ENCODE measurements at regions not wholly inside any gene's neighbourhood (a gene's known extent, or its start where the extent isn't known, plus 50 kb on each side); places are given as distances from the start of the nearest gene placed in this dataset.
A peak's percentile ranks its signal among the peaks of the same experiment; 100 is the strongest.

DNA sequence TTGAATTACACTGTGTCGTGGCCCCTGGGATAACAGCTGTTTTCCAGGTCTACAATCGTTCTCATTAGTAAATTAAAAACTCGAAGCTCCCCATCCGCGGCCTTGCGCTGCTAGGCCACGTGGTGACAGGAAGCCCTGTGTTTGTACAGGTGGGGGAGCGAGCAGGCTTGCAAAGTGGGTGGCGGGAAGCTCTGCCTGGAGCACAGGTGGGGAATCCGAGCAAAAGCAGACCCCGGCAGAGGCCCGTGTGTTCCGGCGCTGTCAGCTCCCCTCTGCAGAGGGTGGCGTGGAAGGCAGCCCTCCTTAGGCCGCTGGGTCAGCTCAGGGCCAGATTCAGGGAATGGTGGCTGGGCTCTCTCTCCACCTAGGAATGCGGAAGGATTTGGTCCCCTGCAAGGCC, 59.5 kb upstream of the ERCC6L2 start:
- Histone ChIP-seq H3K4me3 (ENCODE audit: low read depth, low read length) (no peak overlapping the region), H3K27ac (ENCODE audit: extremely low read depth, low read depth, low read length) (no peak overlapping the region), H3K9me3 (ENCODE audit: control insufficient read depth, insufficient read depth, low read depth, low read length) (no peaks in the 10 kb centered on the region), H3K36me3 (ENCODE audit: control insufficient read depth in 2 of 2, insufficient read depth in 1 of 2, low read length in 2 of 2) (no peaks in the 10 kb centered on the region), H3K4me1 (ENCODE audit: control insufficient read depth, insufficient read depth, low read length) (peaks cover 4% of the 10 kb centered on the region; the same call in 1 of the 2 replicates)
- TF ChIP-seq ZSCAN5A (tag by site-specific recombination; IDR thresholded peaks at IDR 0.05): no peak
- TF ChIP-seq ZNF174 (tag by site-specific recombination; IDR thresholded peaks at IDR 0.05): no peak
- no peak for TF ChIP-seq ZNF654 (tag by site-specific recombination; IDR thresholded peaks at IDR 0.05; ENCODE audit: low read depth)
- TF ChIP-seq ZSCAN23 (tag by site-specific recombination; IDR thresholded peaks at IDR 0.05): no peak
- TF ChIP-seq ZNF157 (tag by site-specific recombination; IDR thresholded peaks at IDR 0.05): no peak
- no peak for TF ChIP-seq ZNF114 (tag by site-specific recombination; IDR thresholded peaks at IDR 0.05)
- TF ChIP-seq, protein P1, sequence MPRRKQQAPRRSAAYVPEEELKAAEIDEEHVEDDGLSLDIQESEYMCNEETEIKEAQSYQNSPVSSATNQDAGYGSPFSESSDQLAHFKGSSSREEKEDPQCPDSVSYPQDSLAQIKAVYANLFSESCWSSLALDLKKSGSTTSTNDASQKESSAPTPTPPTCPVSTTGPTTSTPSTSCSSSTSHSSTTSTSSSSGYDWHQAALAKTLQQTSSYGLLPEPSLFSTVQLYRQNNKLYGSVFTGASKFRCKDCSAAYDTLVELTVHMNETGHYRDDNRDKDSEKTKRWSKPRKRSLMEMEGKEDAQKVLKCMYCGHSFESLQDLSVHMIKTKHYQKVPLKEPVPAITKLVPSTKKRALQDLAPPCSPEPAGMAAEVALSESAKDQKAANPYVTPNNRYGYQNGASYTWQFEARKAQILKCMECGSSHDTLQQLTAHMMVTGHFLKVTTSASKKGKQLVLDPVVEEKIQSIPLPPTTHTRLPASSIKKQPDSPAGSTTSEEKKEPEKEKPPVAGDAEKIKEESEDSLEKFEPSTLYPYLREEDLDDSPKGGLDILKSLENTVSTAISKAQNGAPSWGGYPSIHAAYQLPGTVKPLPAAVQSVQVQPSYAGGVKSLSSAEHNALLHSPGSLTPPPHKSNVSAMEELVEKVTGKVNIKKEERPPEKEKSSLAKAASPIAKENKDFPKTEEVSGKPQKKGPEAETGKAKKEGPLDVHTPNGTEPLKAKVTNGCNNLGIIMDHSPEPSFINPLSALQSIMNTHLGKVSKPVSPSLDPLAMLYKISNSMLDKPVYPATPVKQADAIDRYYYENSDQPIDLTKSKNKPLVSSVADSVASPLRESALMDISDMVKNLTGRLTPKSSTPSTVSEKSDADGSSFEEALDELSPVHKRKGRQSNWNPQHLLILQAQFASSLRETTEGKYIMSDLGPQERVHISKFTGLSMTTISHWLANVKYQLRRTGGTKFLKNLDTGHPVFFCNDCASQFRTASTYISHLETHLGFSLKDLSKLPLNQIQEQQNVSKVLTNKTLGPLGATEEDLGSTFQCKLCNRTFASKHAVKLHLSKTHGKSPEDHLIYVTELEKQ (tag by site-specific recombination; IDR thresholded peaks at IDR 0.05; ENCODE audit: borderline replicate concordance): no peak
- ChIA-PET POLR2A (no interaction called here), CTCF (no interaction called here)

DNA sequence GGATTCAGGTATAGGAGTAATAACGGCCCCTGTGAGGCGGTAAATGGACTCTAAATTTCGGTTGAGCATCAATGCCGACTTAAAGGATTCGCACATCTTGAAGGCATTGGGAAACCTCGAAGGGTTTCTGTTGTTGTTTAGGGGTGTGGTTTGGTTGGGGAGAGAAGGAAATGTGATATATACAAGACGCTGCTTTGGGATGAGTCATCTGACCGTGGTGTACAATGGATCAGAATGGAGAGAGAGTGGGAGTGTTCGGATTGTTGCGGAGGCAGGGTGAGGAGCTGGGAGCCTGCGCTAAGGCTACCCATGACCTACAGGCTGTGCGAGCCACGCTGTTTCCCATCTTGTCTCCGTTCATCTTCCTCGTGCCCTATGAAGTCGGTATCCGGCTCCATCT, 60.4 kb upstream of the ERCC6L2 start:
- Histone ChIP-seq H3K4me1 (ENCODE audit: control insufficient read depth, insufficient read depth, low read length) (peaks cover 4% of the 10 kb centered on the region; the same call in 1 of the 2 replicates), H3K4me3 (ENCODE audit: low read depth, low read length) (no peak overlapping the region), H3K36me3 (ENCODE audit: control insufficient read depth in 2 of 2, insufficient read depth in 1 of 2, low read length in 2 of 2) (no peaks in the 10 kb centered on the region), H3K9me3 (ENCODE audit: control insufficient read depth, insufficient read depth, low read depth, low read length) (no peaks in the 10 kb centered on the region), H3K27ac (ENCODE audit: extremely low read depth, low read depth, low read length) (no peak overlapping the region)
- TF ChIP-seq ZNF785 (tag by site-specific recombination; IDR thresholded peaks at IDR 0.05) (no peak), ZNF830 (tag by site-specific recombination; IDR thresholded peaks at IDR 0.05; ENCODE audit: low read depth) (no peak), ZNF600 (tag by site-specific recombination; IDR thresholded peaks at IDR 0.05) (0 out of 2 replicates have a peak, but pooled peaks have one; percentile 22), ZNF629 (tag by site-specific recombination; IDR thresholded peaks at IDR 0.05) (no peak), ZNF138 (tag by site-specific recombination; IDR thresholded peaks at IDR 0.05; ENCODE audit: borderline replicate concordance) (no peak), ZNF76 (tag by site-specific recombination; IDR thresholded peaks at IDR 0.05; ENCODE audit: borderline replicate concordance, low read depth) (no peak), ZFHX2 (tag by site-specific recombination; conservative IDR thresholded peaks at IDR 0.05) (peak; percentile 56), ZNF239 (tag by site-specific recombination; IDR thresholded peaks at IDR 0.05) (no peak)
- TF ChIP-seq, protein P2, sequence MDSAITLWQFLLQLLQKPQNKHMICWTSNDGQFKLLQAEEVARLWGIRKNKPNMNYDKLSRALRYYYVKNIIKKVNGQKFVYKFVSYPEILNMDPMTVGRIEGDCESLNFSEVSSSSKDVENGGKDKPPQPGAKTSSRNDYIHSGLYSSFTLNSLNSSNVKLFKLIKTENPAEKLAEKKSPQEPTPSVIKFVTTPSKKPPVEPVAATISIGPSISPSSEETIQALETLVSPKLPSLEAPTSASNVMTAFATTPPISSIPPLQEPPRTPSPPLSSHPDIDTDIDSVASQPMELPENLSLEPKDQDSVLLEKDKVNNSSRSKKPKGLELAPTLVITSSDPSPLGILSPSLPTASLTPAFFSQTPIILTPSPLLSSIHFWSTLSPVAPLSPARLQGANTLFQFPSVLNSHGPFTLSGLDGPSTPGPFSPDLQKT (IDR thresholded peaks at IDR 0.05; ENCODE audit: borderline replicate concordance, low read depth, low read length): no peak
- TF ChIP-seq, protein P3, sequence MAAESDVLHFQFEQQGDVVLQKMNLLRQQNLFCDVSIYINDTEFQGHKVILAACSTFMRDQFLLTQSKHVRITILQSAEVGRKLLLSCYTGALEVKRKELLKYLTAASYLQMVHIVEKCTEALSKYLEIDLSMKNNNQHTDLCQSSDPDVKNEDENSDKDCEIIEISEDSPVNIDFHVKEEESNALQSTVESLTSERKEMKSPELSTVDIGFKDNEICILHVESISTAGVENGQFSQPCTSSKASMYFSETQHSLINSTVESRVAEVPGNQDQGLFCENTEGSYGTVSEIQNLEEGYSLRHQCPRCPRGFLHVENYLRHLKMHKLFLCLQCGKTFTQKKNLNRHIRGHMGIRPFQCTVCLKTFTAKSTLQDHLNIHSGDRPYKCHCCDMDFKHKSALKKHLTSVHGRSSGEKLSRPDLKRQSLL (tag by site-specific recombination; IDR thresholded peaks at IDR 0.05): no peak
- CTCF ChIA-PET: no interaction called here
- POLR2A ChIA-PET: no interaction called here
